Globus pallidus (tissue), 1 donor: ENCODE measurements at regions not wholly inside any gene's neighbourhood (a gene's known extent, or its start where the extent isn't known, plus 50 kb on each side); places are given as distances from the start of the nearest gene placed in this dataset.
"Not testable (repeated sequence)": the region's sequence is repeated elsewhere in the genome, so short reads cannot be mapped to it uniquely, and the experiment has no call there.

Source experiments
- DNase-seq: peaks from one replicate; pipeline ENCODE4 v3.0.0-alpha.2; 2015; ENCODE audit warnings: low spot score

- DNase-seq: no peak
These were observed 51.5 kb upstream of the MRI1 start for GRCh38 chr19:13712767-13713201.

GRCh38 chr19:13707915-13708314 lies 56.4 kb upstream of the MRI1 start:
- peak; percentile 24 for DNase-seq

- DNase-seq: no peak
These were observed 58.3 kb upstream of the MRI1 start for GRCh38 chr19:13705928-13706447.

- no peak for DNase-seq
These were observed 59.1 kb upstream of the MRI1 start for GRCh38 chr19:13705201-13705600.

- no peak for DNase-seq
These were observed 62.7 kb upstream of the MRI1 start for GRCh38 chr19:13701624-13702023.

GRCh38 chr19:13700621-13701020 lies 63.7 kb upstream of the MRI1 start:
- DNase-seq: no peak

- DNase-seq: no peak
These were observed 64.5 kb upstream of the MRI1 start for GRCh38 chr19:13699786-13700185.

- DNase-seq: no peak
These were observed 67.5 kb upstream of the MRI1 start for GRCh38 chr19:13696839-13697238.

- no peak for DNase-seq
These were observed 70.4 kb upstream of the MRI1 start for GRCh38 chr19:13693889-13694288.

GRCh38 chr19:13691569-13692435 lies 72.5 kb upstream of the MRI1 start:
- peak; percentile 72 for DNase-seq

GRCh38 chr19:13689085-13689484 lies 75.2 kb upstream of the MRI1 start:
- no peak for DNase-seq

- no peak for DNase-seq
These were observed 80.3 kb upstream of the MRI1 start for GRCh38 chr19:13684021-13684420.

- no peak for DNase-seq
These were observed 82.8 kb upstream of the MRI1 start for GRCh38 chr19:13681509-13681908.

GRCh38 chr19:13680708-13681360 lies 83.5 kb upstream of the MRI1 start:
- DNase-seq: not testable (repeated sequence)

- not testable (repeated sequence) for DNase-seq
These were observed 87.4 kb upstream of the MRI1 start for GRCh38 chr19:13676967-13677366.

GRCh38 chr19:13672480-13673175 lies 91.7 kb upstream of the MRI1 start:
- not testable (repeated sequence) for DNase-seq

- DNase-seq: no peak
These were observed 93.5 kb upstream of the MRI1 start for GRCh38 chr19:13670846-13671245.

GRCh38 chr19:13669780-13670355 lies 94.5 kb upstream of the MRI1 start:
- no peak for DNase-seq

- DNase-seq: no peak
These were observed 95.4 kb upstream of the MRI1 start for GRCh38 chr19:13668964-13669363.

GRCh38 chr19:13666165-13666564 lies 98.2 kb upstream of the MRI1 start:
- no peak for DNase-seq

GRCh38 chr19:13665125-13665905 lies 99.0 kb upstream of the MRI1 start:
- no peak for DNase-seq
